HG03103 (cell line): ENCODE measurements at regions not wholly inside any gene's neighbourhood (a gene's known extent, or its start where the extent isn't known, plus 50 kb on each side); places are given as distances from the start of the nearest gene placed in this dataset.
"Not testable (repeated sequence)": the region's sequence is repeated elsewhere in the genome, so short reads cannot be mapped to it uniquely, and the experiment has no call there.

Experiments
- ATAC-seq: cut with Tn5 transposase; IDR thresholded peaks from one replicate; pipeline ENCODE4 v1.9.1; 2021; ENCODE audit warnings: low read depth; ENCODE audit not compliant: unreplicated experiment

GRCh38 chr7:156590212-156590611 lies 50.4 kb upstream of the RNF32 start:
- no peak for ATAC-seq

- ATAC-seq, result no peak
These were observed 50.8 kb upstream of the RNF32 start for GRCh38 chr7:156589808-156590207.

GRCh38 chr7:156585926-156586325 lies 54.6 kb upstream of the RNF32 start:
- ATAC-seq, result no peak

- ATAC-seq, result no peak
These were observed 55.4 kb upstream of the RNF32 start for GRCh38 chr7:156585025-156585648.

- ATAC-seq, result no peak
These were observed 57.9 kb upstream of the RNF32 start for GRCh38 chr7:156582591-156583123.

GRCh38 chr7:156580036-156580435 lies 60.5 kb upstream of the RNF32 start:
- ATAC-seq, result no peak

- no peak for ATAC-seq
These were observed 61.0 kb upstream of the RNF32 start for GRCh38 chr7:156579566-156579965.

GRCh38 chr7:156578978-156579430 lies 61.6 kb upstream of the RNF32 start:
- ATAC-seq, result no peak

- ATAC-seq, result no peak
These were observed 62.0 kb upstream of the RNF32 start for GRCh38 chr7:156578578-156578940.

- no peak for ATAC-seq
These were observed 62.7 kb upstream of the RNF32 start for GRCh38 chr7:156577645-156578577.

- no peak for ATAC-seq
These were observed 64.1 kb upstream of the RNF32 start for GRCh38 chr7:156576216-156577058.

- no peak for ATAC-seq
These were observed 72.3 kb upstream of the RNF32 start for GRCh38 chr7:156568258-156568657.

GRCh38 chr7:156566812-156567549 lies 73.6 kb upstream of the RNF32 start:
- ATAC-seq, result no peak

- ATAC-seq, result not testable (repeated sequence)
These were observed 75.6 kb upstream of the RNF32 start for GRCh38 chr7:156565002-156565401.

GRCh38 chr7:156560696-156561095 lies 79.9 kb upstream of the RNF32 start:
- ATAC-seq, result no peak

GRCh38 chr7:156560075-156560474 lies 80.5 kb upstream of the RNF32 start:
- no peak for ATAC-seq

- no peak for ATAC-seq
These were observed 81.6 kb upstream of the RNF32 start for GRCh38 chr7:156559001-156559400.

- ATAC-seq, result no peak
These were observed 82.4 kb upstream of the RNF32 start for GRCh38 chr7:156558198-156558597.

- no peak for ATAC-seq
These were observed 84.5 kb upstream of the RNF32 start for GRCh38 chr7:156556083-156556482.

GRCh38 chr7:156554488-156554887 lies 86.1 kb upstream of the RNF32 start:
- ATAC-seq, result no peak
